ENCODE measurements at regions not wholly inside any gene's neighbourhood (a gene's known extent, or its start where the extent isn't known, plus 50 kb on each side); places are given as distances from the start of the nearest gene placed in this dataset.

DNA sequence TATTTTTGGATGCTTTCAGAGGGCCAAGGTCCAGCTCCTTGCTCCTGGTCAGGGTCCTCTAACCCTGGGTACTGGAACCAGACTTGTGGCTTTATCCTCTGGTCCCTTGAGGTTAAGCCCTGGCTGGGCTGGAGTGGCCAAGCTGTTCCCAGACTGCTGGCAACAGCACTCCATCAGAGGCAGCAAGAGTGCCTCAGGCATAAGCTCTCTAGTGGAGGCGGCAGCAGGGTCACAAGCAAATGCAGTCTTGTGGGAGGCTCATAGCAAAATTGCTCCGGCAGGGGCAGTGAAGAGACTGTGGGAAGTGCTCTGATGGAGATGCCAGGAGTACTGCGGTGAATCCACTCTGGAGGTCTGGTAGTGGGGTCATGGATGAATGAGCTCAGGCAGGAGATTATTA lies 128.9 kb upstream of the OTOS start:
- no peak overlapping the region for H3K4me2 ChIP-seq
- WGBS (ENCODE audit: low lambda C conversion rate), result 14% methylated on average over 3 of the region's 3 CpGs
- H3K27me3 ChIP-seq (ENCODE audit: insufficient read depth), result no peaks in the 10 kb centered on the region
- H3K27ac ChIP-seq (ENCODE audit: low read depth in 2 of 2, low read length in 1 of 2), result no peak overlapping the region
- no peaks in the 10 kb centered on the region; a peak in 1 of 4 replicates for H3K4me1 ChIP-seq (ENCODE audit: control insufficient read depth in 1 of 2, insufficient read depth in 2 of 2, low read depth in 1 of 2, low read length in 1 of 2)
- no peak overlapping the region for H2AFZ ChIP-seq (ENCODE audit: low read depth)
- peak; percentile 14 for DNase-seq
- no peaks in the 10 kb centered on the region for H4K20me1 ChIP-seq (ENCODE audit: insufficient read depth)
- no peak for TF ChIP-seq EZH2phosphoT487 (IDR thresholded peaks at IDR 0.05; ENCODE audit: borderline replicate concordance, low read depth)
- TF ChIP-seq FOXM1 (IDR thresholded peaks at IDR 0.05; ENCODE audit: low read depth), result no peak
- no peak for TF ChIP-seq MXI1 (IDR thresholded peaks at IDR 0.05; ENCODE audit: low read depth, low read length)
- no peak for TF ChIP-seq SIN3A (IDR thresholded peaks at IDR 0.05; ENCODE audit: borderline replicate concordance, low read depth, low read length)
- no peak for TF ChIP-seq MEF2A (IDR thresholded peaks at IDR 0.05; ENCODE audit: borderline replicate concordance, low read depth)
- TF ChIP-seq SMC3 (IDR thresholded peaks at IDR 0.05; ENCODE audit: low read depth, low read length), result no peak
- TF ChIP-seq, protein P1, sequence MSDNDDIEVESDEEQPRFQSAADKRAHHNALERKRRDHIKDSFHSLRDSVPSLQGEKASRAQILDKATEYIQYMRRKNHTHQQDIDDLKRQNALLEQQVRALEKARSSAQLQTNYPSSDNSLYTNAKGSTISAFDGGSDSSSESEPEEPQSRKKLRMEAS (IDR thresholded peaks at IDR 0.05; ENCODE audit: low read depth), result no peak
- TF ChIP-seq GABPA (IDR thresholded peaks at IDR 0.05; ENCODE audit: low read depth), result no peak
- no peak for TF ChIP-seq FOXJ3 (CRISPR knock-in tag; IDR thresholded peaks at IDR 0.05)
- TF ChIP-seq, protein P2, sequence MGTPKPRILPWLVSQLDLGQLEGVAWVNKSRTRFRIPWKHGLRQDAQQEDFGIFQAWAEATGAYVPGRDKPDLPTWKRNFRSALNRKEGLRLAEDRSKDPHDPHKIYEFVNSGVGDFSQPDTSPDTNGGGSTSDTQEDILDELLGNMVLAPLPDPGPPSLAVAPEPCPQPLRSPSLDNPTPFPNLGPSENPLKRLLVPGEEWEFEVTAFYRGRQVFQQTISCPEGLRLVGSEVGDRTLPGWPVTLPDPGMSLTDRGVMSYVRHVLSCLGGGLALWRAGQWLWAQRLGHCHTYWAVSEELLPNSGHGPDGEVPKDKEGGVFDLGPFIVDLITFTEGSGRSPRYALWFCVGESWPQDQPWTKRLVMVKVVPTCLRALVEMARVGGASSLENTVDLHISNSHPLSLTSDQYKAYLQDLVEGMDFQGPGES (IDR thresholded peaks at IDR 0.05; ENCODE audit: low read depth, low read length), result no peak
- no peak for TF ChIP-seq POLR2AphosphoS5 (IDR thresholded peaks at IDR 0.05; ENCODE audit: low read depth, low read length)
- no peak for TF ChIP-seq CHD2 (IDR thresholded peaks at IDR 0.05; ENCODE audit: low read length, partially characterized antibody)
- no peak for TF ChIP-seq RFX5 (IDR thresholded peaks at IDR 0.05; ENCODE audit: low read length)
- no peaks in the 10 kb centered on the region for H3F3A ChIP-seq (replicated peaks; ENCODE audit: insufficient read depth)
- POLR2A ChIA-PET, result no interaction called here
- H3K4me3 ChIP-seq (ENCODE audit: low read depth in 2 of 2, low read length in 1 of 2), result no peak overlapping the region
- no peaks in the 10 kb centered on the region for H3K9me2 ChIP-seq
- H3K36me3 ChIP-seq (replicated peaks in 1 of 2; ENCODE audit: control insufficient read depth in 1 of 2, insufficient read depth in 2 of 2, low read length in 1 of 2), result no peaks in the 10 kb centered on the region
- no peaks in the 10 kb centered on the region for H3K9me3 ChIP-seq
- CTCF ChIA-PET, result interaction anchor here (1.0 to 2.8 kb wide), 4 partner anchors 10 to 119 kb away, joined by 3 to 9 read pairs (median 4); no protein-coding TSS in a partner anchor
- H3K9ac ChIP-seq, result no peak overlapping the region
- no peaks in the 10 kb centered on the region for H3K79me2 ChIP-seq (ENCODE audit: insufficient read depth)

DNA sequence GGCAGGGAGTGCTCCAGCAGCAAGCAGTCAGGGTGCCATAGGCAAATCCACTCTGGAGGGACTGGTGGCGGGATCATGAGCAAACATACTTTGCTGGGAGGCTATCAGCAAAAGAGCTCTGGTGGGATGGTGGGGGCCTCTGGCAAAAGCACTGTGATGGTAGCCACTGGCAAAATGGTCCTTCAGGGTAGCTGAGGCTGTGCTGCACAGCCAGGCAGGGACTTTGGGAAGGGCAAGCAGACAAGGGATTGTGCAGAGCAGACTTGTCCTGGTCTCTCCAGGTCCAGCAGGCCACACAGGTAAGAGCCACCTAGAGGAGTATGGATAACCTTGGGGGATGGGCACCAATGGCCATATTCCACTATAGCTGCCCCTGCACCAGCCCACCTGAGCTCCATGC lies 129.4 kb upstream of the OTOS start:
- Histone ChIP-seq H2AFZ (ENCODE audit: low read depth) (no peak overlapping the region), H3K36me3 (replicated peaks in 1 of 2; ENCODE audit: control insufficient read depth in 1 of 2, insufficient read depth in 2 of 2, low read length in 1 of 2) (no peaks in the 10 kb centered on the region), H4K20me1 (ENCODE audit: insufficient read depth) (no peaks in the 10 kb centered on the region), H3K4me2 (no peak overlapping the region), H3K79me2 (ENCODE audit: insufficient read depth) (no peaks in the 10 kb centered on the region), H3K9me3 (no peaks in the 10 kb centered on the region), H3K9ac (no peak overlapping the region), H3F3A (replicated peaks; ENCODE audit: insufficient read depth) (no peaks in the 10 kb centered on the region), H3K9me2 (no peaks in the 10 kb centered on the region), H3K27ac (ENCODE audit: low read depth in 2 of 2, low read length in 1 of 2) (no peak overlapping the region), H3K27me3 (ENCODE audit: insufficient read depth) (no peaks in the 10 kb centered on the region), H3K4me1 (ENCODE audit: control insufficient read depth in 1 of 2, insufficient read depth in 2 of 2, low read depth in 1 of 2, low read length in 1 of 2) (no peaks in the 10 kb centered on the region; a peak in 1 of 4 replicates), H3K4me3 (ENCODE audit: low read depth in 2 of 2, low read length in 1 of 2) (no peak overlapping the region)
- ChIA-PET POLR2A (no interaction called here), CTCF (interaction anchor here (1.0 to 2.8 kb wide), 4 partner anchors 11 to 119 kb away, joined by 3 to 9 read pairs (median 4); no protein-coding TSS in a partner anchor)
- TF ChIP-seq RXRA (IDR thresholded peaks at IDR 0.05; ENCODE audit: borderline replicate concordance, low read depth), result no peak
- TF ChIP-seq EP300 (IDR thresholded peaks at IDR 0.05; ENCODE audit: borderline replicate concordance in 1 of 2, low read depth in 1 of 2, low read length in 1 of 2), result no peak
- no peak for DNase-seq
- no CpG with 5 or more reads among the region's 1 CpG for WGBS (ENCODE audit: low lambda C conversion rate)

All from SK-N-SH (cell line).